HL-60 (cell line): ENCODE measurements at regions not wholly inside any gene's neighbourhood (a gene's known extent, or its start where the extent isn't known, plus 50 kb on each side); places are given as distances from the start of the nearest gene placed in this dataset.

Source experiments
- GABPA ChIP-seq: IDR thresholded peaks from 2 replicates; pipeline ENCODE4 v1.6.1; 2012; ENCODE audit warnings: low read depth
- POLR2AphosphoS5 ChIP-seq: IDR thresholded peaks from 2 replicates; pipeline ENCODE4 v1.6.1; 2012; ENCODE audit warnings: low read depth
- SPI1 ChIP-seq: IDR thresholded peaks from 2 replicates; pipeline ENCODE4 v1.6.1; 2012; ENCODE audit warnings: low read depth, mild to moderate bottlenecking, borderline replicate concordance
- TF ChIP-seq, protein P1 (sequence below): IDR thresholded peaks from one replicate; pipeline ENCODE4 v1.5.1; 2011; ENCODE audit warnings: low read length, control low read depth, inconsistent platforms; ENCODE audit not compliant: insufficient read depth
- TF ChIP-seq, protein P2 (sequence below): IDR thresholded peaks from 2 replicates; pipeline ENCODE4 v1.6.1; 2012; ENCODE audit warnings: low read depth; ENCODE audit not compliant: insufficient replicate concordance

- TF ChIP-seq, protein P1, sequence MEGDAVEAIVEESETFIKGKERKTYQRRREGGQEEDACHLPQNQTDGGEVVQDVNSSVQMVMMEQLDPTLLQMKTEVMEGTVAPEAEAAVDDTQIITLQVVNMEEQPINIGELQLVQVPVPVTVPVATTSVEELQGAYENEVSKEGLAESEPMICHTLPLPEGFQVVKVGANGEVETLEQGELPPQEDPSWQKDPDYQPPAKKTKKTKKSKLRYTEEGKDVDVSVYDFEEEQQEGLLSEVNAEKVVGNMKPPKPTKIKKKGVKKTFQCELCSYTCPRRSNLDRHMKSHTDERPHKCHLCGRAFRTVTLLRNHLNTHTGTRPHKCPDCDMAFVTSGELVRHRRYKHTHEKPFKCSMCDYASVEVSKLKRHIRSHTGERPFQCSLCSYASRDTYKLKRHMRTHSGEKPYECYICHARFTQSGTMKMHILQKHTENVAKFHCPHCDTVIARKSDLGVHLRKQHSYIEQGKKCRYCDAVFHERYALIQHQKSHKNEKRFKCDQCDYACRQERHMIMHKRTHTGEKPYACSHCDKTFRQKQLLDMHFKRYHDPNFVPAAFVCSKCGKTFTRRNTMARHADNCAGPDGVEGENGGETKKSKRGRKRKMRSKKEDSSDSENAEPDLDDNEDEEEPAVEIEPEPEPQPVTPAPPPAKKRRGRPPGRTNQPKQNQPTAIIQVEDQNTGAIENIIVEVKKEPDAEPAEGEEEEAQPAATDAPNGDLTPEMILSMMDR = no peak
- TF ChIP-seq POLR2AphosphoS5 (no peak), SPI1 (no peak), GABPA (no peak)
- TF ChIP-seq, protein P2, sequence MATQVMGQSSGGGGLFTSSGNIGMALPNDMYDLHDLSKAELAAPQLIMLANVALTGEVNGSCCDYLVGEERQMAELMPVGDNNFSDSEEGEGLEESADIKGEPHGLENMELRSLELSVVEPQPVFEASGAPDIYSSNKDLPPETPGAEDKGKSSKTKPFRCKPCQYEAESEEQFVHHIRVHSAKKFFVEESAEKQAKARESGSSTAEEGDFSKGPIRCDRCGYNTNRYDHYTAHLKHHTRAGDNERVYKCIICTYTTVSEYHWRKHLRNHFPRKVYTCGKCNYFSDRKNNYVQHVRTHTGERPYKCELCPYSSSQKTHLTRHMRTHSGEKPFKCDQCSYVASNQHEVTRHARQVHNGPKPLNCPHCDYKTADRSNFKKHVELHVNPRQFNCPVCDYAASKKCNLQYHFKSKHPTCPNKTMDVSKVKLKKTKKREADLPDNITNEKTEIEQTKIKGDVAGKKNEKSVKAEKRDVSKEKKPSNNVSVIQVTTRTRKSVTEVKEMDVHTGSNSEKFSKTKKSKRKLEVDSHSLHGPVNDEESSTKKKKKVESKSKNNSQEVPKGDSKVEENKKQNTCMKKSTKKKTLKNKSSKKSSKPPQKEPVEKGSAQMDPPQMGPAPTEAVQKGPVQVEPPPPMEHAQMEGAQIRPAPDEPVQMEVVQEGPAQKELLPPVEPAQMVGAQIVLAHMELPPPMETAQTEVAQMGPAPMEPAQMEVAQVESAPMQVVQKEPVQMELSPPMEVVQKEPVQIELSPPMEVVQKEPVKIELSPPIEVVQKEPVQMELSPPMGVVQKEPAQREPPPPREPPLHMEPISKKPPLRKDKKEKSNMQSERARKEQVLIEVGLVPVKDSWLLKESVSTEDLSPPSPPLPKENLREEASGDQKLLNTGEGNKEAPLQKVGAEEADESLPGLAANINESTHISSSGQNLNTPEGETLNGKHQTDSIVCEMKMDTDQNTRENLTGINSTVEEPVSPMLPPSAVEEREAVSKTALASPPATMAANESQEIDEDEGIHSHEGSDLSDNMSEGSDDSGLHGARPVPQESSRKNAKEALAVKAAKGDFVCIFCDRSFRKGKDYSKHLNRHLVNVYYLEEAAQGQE = no peak
These were observed 540.9 kb downstream of the GBA3 start for GRCh38 chr4:23233596-23233995.
